Tibial artery (tissue), 4 donors: ENCODE measurements at regions not wholly inside any gene's neighbourhood (a gene's known extent, or its start where the extent isn't known, plus 50 kb on each side); places are given as distances from the start of the nearest gene placed in this dataset.

Experiments
- DNase-seq, 2 donors: peaks; one replicate each; pipeline ENCODE4 v3.0.0-alpha.2; 2019
- H3K27ac ChIP-seq, 2 donors: fragments of 200-600 bp; sonication (generic) in 1 of 2; 1 replicate in 1 of 2; 2 replicates in 1 of 2; pipeline ENCODE4 v1.5.1; 2018 to 2019; ENCODE audit warnings: mild to moderate bottlenecking in 1 of 2
- H3K27me3 ChIP-seq, 2 donors: fragments of 200-600 bp; sonication (generic) in 1 of 2; one replicate each; pipeline versions ENCODE4 v1.5.1 to v1.6.0; 2016 to 2019
- H3K36me3 ChIP-seq, 3 donors: fragments of 200-600 bp; sonication (generic) in 2 of 3; one replicate each; pipeline ENCODE4 v1.5.1; 2016 to 2019; ENCODE audit warnings: mild to moderate bottlenecking in 2 of 3
- H3K4me1 ChIP-seq, 4 donors: fragments of 200-600 bp; sonication (generic) in 2 of 4; 1 replicate in 3 of 4; 2 replicates in 1 of 4; pipeline ENCODE4 v1.5.1; 2016 to 2019
- H3K4me3 ChIP-seq, 2 donors: fragments of 200-600 bp; sonication (generic) in 1 of 2; 1 replicate in 1 of 2; 2 replicates in 1 of 2; pipeline ENCODE4 v1.5.1; 2018 to 2019; ENCODE audit warnings: mild to moderate bottlenecking in 2 of 2
- H3K9me3 ChIP-seq, 3 donors: fragments of 200-600 bp; sonication (generic) in 1 of 3; one replicate each; pipeline ENCODE4 v1.5.1; 2016 to 2019
- CTCF ChIP-seq, 2 experiments: fragments of 200-600 bp in 1 of 2; fragments of 450-650 bp in 1 of 2; IDR thresholded peaks; one replicate each; pipeline ENCODE4 v1.5.1; 2017 to 2019; ENCODE audit warnings: antibody characterized with exemption in 2 of 2, mild to moderate bottlenecking in 1 of 2, moderate library complexity in 1 of 2
- intact Hi-C: fragments of 100-400 bp; cut with DNase I; formaldehyde crosslinking; loops from one replicate; pipeline ENCODE4 v1.15.0; 2023; ENCODE audit warnings: low total_unique reads

DNA sequence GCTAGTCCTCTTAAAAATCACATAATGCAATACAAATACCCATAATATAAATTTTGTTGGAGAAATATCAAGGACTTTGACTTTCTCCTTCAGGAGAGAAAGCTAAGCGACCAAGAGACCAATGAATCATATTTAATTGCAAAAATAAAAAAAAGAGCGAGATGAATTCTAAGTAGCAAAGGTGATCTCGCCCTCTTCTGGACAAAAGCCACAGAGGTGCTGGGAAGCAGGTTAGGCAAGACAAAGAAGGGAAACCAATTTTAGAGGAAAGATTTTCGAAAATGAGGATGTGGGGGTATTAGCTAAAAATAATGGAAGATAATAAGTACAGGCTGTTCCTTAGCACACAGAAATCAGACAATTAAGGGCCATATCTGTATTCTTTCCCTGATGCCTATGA is 111.4 kb upstream of the PLAAT1 start:
- Histone ChIP-seq H3K9me3 (no peaks in the 10 kb centered on the region), H3K4me1 (no peaks in the 10 kb centered on the region), H3K27ac (no peak overlapping the region), H3K27me3 (peaks cover 0 to 2% of the 10 kb centered on the region in 2 donors), H3K4me3 (no peak overlapping the region), H3K36me3 (no peaks in the 10 kb centered on the region)
- DNase-seq = no peak
- intact Hi-C loops = no loop called here
- TF ChIP-seq CTCF (IDR thresholded peaks at IDR 0.05) = no peak

DNA sequence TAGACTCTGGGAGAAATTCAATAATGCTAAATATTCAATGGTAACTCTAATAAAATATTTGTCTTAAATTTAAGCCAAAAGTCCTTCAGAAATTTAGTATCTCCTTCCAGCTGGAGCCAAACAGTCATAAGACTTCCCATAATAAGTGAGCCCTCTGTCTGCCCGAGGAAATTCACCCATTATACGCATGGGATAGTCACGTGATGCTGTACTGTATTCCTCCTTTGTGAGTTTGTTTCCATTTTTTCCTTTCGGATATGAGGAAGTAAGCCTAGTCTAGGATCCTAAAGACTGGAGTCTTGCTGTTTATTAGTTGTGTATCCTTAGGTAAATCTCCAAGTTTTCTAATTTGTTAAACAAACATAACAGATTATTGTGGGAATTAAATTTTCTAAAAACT is 110.4 kb upstream of the PLAAT1 start:
- no peak for DNase-seq
- Histone ChIP-seq H3K4me1 (no peaks in the 10 kb centered on the region), H3K27ac (no peak overlapping the region), H3K27me3 (peaks cover 0 to 2% of the 10 kb centered on the region in 2 donors), H3K4me3 (no peak overlapping the region), H3K9me3 (no peaks in the 10 kb centered on the region), H3K36me3 (no peaks in the 10 kb centered on the region)
- intact Hi-C loops = no loop called here
- no peak for TF ChIP-seq CTCF (IDR thresholded peaks at IDR 0.05)

GRCh38 chr3:193132241-193132640 is 108.8 kb upstream of the PLAAT1 start:
- H3K36me3 ChIP-seq = no peaks in the 10 kb centered on the region
- no peaks in the 10 kb centered on the region for H3K4me1 ChIP-seq
- no peak for DNase-seq
- TF ChIP-seq CTCF (IDR thresholded peaks at IDR 0.05) = no peak
- H3K4me3 ChIP-seq = no peak overlapping the region
- intact Hi-C loops = no loop called here
- H3K27me3 ChIP-seq = peaks cover 0 to 2% of the 10 kb centered on the region in 2 donors
- no peak overlapping the region for H3K27ac ChIP-seq
- no peaks in the 10 kb centered on the region for H3K9me3 ChIP-seq

DNA sequence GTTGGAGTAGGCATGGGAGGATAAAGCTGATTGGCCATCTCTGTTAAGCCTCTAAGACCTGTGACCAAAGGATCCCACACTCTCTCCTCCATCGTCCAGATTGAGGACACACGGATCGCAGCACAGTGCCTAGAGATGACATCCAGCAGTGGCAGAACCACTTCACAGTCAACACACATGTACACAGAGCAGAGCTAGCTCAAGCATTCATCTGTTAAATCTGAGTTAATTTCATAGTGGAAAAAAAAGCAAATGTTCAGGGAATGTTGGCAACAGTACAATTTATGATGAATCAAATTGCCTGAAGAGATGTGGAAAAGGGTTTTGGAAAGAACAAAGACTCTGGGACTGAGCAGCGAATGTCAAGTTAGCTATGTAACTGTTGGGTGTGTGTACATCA is 108.1 kb upstream of the PLAAT1 start:
- Histone ChIP-seq H3K9me3 (no peaks in the 10 kb centered on the region), H3K27ac (no peak overlapping the region), H3K4me3 (no peak overlapping the region), H3K27me3 (peaks cover 0 to 2% of the 10 kb centered on the region in 2 donors), H3K36me3 (no peaks in the 10 kb centered on the region), H3K4me1 (no peaks in the 10 kb centered on the region)
- intact Hi-C loops = no loop called here
- TF ChIP-seq CTCF (IDR thresholded peaks at IDR 0.05) = no peak
- no peak for DNase-seq

GRCh38 chr3:193134856-193135255 is 106.2 kb upstream of the PLAAT1 start:
- no peaks in the 10 kb centered on the region for H3K4me1 ChIP-seq
- H3K9me3 ChIP-seq = no peaks in the 10 kb centered on the region
- H3K4me3 ChIP-seq = no peak overlapping the region
- TF ChIP-seq CTCF (IDR thresholded peaks at IDR 0.05) = no peak
- intact Hi-C loops = no loop called here
- H3K27me3 ChIP-seq = peaks cover 0 to 1% of the 10 kb centered on the region in 2 donors
- H3K27ac ChIP-seq = no peak overlapping the region
- no peak for DNase-seq
- no peaks in the 10 kb centered on the region for H3K36me3 ChIP-seq

GRCh38 chr3:193140381-193140780 is 100.6 kb upstream of the PLAAT1 start:
- no peak overlapping the region for H3K4me3 ChIP-seq
- no peaks in the 10 kb centered on the region for H3K9me3 ChIP-seq
- H3K4me1 ChIP-seq = no peaks in the 10 kb centered on the region
- H3K27me3 ChIP-seq = no peaks in the 10 kb centered on the region
- no peak overlapping the region for H3K27ac ChIP-seq
- intact Hi-C loops = no loop called here
- H3K36me3 ChIP-seq = no peaks in the 10 kb centered on the region
- DNase-seq = no peak
- TF ChIP-seq CTCF (IDR thresholded peaks at IDR 0.05) = no peak
